Endodermal cell (in vitro differentiated cells): ENCODE measurements at regions not wholly inside any gene's neighbourhood (a gene's known extent, or its start where the extent isn't known, plus 50 kb on each side); places are given as distances from the start of the nearest gene placed in this dataset.

ENCODE experiments used
- DNase-seq: peaks from one replicate; pipeline ENCODE4 v3.0.0-alpha.2; 2017
- H3K27ac ChIP-seq: 2 replicates; pipeline ENCODE4 v1.5.1; 2013; ENCODE audit warnings: mild to moderate bottlenecking, low read depth, low read length, moderate library complexity
- H3K27me3 ChIP-seq: 2 replicates; pipeline ENCODE4 v1.6.1; 2013; ENCODE audit warnings: mild to moderate bottlenecking, low read length, moderate library complexity; ENCODE audit not compliant: insufficient read depth, control insufficient read depth, poor library complexity, severe bottlenecking
- H3K36me3 ChIP-seq: 2 replicates; pipeline ENCODE4 v1.7.0; 2013; ENCODE audit warnings: mild to moderate bottlenecking, low read length, moderate library complexity; ENCODE audit not compliant: control insufficient read depth, insufficient read depth
- H3K4me1 ChIP-seq: one replicate; pipeline ENCODE4 v1.7.0; 2013; ENCODE audit warnings: low read length; ENCODE audit not compliant: control insufficient read depth, insufficient read depth
- H3K4me3 ChIP-seq: 2 replicates; pipeline ENCODE4 v1.5.1; 2013; ENCODE audit warnings: mild to moderate bottlenecking, low read length, moderate library complexity
- H3K9ac ChIP-seq: 2 replicates; pipeline ENCODE4 v1.6.1; 2013; ENCODE audit warnings: mild to moderate bottlenecking, low read length, moderate library complexity; ENCODE audit not compliant: poor library complexity, severe bottlenecking; ENCODE audit errors: extremely low read depth
- H3K9me3 ChIP-seq: 2 replicates; pipeline ENCODE4 v1.6.1; 2013; ENCODE audit warnings: mild to moderate bottlenecking, low read length, moderate library complexity; ENCODE audit not compliant: control insufficient read depth
- H3K27ac Mint-ChIP-seq: 2 replicates; pipeline ENCODE4 v1.8.0; 2020; ENCODE audit warnings: mixed read lengths
- H3K27me3 Mint-ChIP-seq: 2 replicates; pipeline ENCODE4 v1.8.0; 2021; ENCODE audit warnings: mild to moderate bottlenecking, mixed read lengths; ENCODE audit not compliant: insufficient read depth
- H3K36me3 Mint-ChIP-seq: 2 replicates; pipeline ENCODE4 v1.8.0; 2020; ENCODE audit warnings: low read depth, mixed read lengths
- H3K4me1 Mint-ChIP-seq: 2 replicates; pipeline ENCODE4 v1.8.0; 2020; ENCODE audit warnings: mixed read lengths
- H3K4me3 Mint-ChIP-seq: 2 replicates; pipeline ENCODE4 v1.8.0; 2020; ENCODE audit warnings: mild to moderate bottlenecking, moderate library complexity, mixed read lengths
- H3K9me3 Mint-ChIP-seq: 2 replicates; pipeline ENCODE4 v1.8.0; 2020; ENCODE audit warnings: mild to moderate bottlenecking, mixed read lengths
- CTCF ChIP-seq: fragments of 200-600 bp; sonication (generic); conservative IDR thresholded peaks from 2 replicates; pipeline ENCODE4 v1.5.0; 2021; ENCODE audit warnings: antibody characterized with exemption, mild to moderate bottlenecking
- WGBS, 2 experiments: methylation state at CpG; one replicate each; pipeline versions ENCODE4 v1.1.5 to v1.1.7; 2013; ENCODE audit warnings: missing lambda C conversion rate in 2 of 2, mixed read lengths in 1 of 2; ENCODE audit not compliant: insufficient coverage in 1 of 2, insufficient read length in 1 of 2; 5-methylcytosine and 5-hydroxymethylcytosine counted together

GRCh38 chr15:97692301-97693015, 268.0 kb upstream of the ARRDC4 start:
- no peak for DNase-seq
- Mint-ChIP-seq H3K27ac (no peak overlapping the region), H3K36me3 (no peaks in the 10 kb centered on the region), H3K4me3 (no peak overlapping the region), H3K27me3 (no peaks in the 10 kb centered on the region), H3K4me1 (no peaks in the 10 kb centered on the region), H3K9me3 (no peaks in the 10 kb centered on the region)
- H3K36me3 ChIP-seq: no peaks in the 10 kb centered on the region
- no peak for TF ChIP-seq CTCF
- no peak overlapping the region for H3K27ac ChIP-seq
- H3K27me3 ChIP-seq: no peaks in the 10 kb centered on the region
- H3K4me1 ChIP-seq: no peaks in the 10 kb centered on the region
- 88 to 93% methylated on average over 15 to 17 of the region's 17 CpGs for whole genome bisulfite sequencing, 2 experiments
- no peak overlapping the region for H3K4me3 ChIP-seq
- no peak overlapping the region for H3K9ac ChIP-seq
- no peaks in the 10 kb centered on the region for H3K9me3 ChIP-seq

GRCh38 chr15:97694456-97694855, 266.0 kb upstream of the ARRDC4 start:
- Histone ChIP-seq H3K36me3 (no peaks in the 10 kb centered on the region), H3K4me1 (no peaks in the 10 kb centered on the region), H3K9ac (no peak overlapping the region), H3K27me3 (no peaks in the 10 kb centered on the region), H3K27ac (no peak overlapping the region), H3K9me3 (no peaks in the 10 kb centered on the region), H3K4me3 (no peak overlapping the region)
- H3K36me3 Mint-ChIP-seq: no peaks in the 10 kb centered on the region
- WGBS, 2 experiments: 83 to 95% methylated on average over 1 to 7 of the region's 7 CpGs
- no peak overlapping the region for H3K27ac Mint-ChIP-seq
- H3K9me3 Mint-ChIP-seq: no peaks in the 10 kb centered on the region
- no peak overlapping the region for H3K4me3 Mint-ChIP-seq
- DNase-seq: no peak
- H3K4me1 Mint-ChIP-seq: no peaks in the 10 kb centered on the region
- H3K27me3 Mint-ChIP-seq: no peaks in the 10 kb centered on the region
- TF ChIP-seq CTCF: no peak

GRCh38 chr15:97703400-97703799, 257.1 kb upstream of the ARRDC4 start:
- no peak for DNase-seq
- no peaks in the 10 kb centered on the region for H3K36me3 Mint-ChIP-seq
- WGBS, 2 experiments: 89 to 93% methylated on average over 1 to 5 of the region's 5 CpGs
- Histone ChIP-seq H3K36me3 (no peaks in the 10 kb centered on the region), H3K27ac (no peak overlapping the region), H3K4me1 (no peaks in the 10 kb centered on the region), H3K4me3 (no peak overlapping the region), H3K27me3 (no peaks in the 10 kb centered on the region), H3K9me3 (no peaks in the 10 kb centered on the region), H3K9ac (no peak overlapping the region)
- no peaks in the 10 kb centered on the region for H3K4me1 Mint-ChIP-seq
- no peak for TF ChIP-seq CTCF
- H3K9me3 Mint-ChIP-seq: no peaks in the 10 kb centered on the region
- no peaks in the 10 kb centered on the region for H3K27me3 Mint-ChIP-seq
- no peak overlapping the region for H3K27ac Mint-ChIP-seq
- no peak overlapping the region for H3K4me3 Mint-ChIP-seq
